AG08396 (cell line): ENCODE measurements at regions not wholly inside any gene's neighbourhood (a gene's known extent, or its start where the extent isn't known, plus 50 kb on each side); places are given as distances from the start of the nearest gene placed in this dataset.
"Not testable (repeated sequence)": the region's sequence is repeated elsewhere in the genome, so short reads cannot be mapped to it uniquely, and the experiment has no call there.

Experiments
- DNase-seq: peaks from one replicate; pipeline ENCODE4 v3.0.0; 2012; ENCODE audit warnings: low spot score, mixed read lengths

- not testable (repeated sequence) for DNase-seq
Observed at GRCh38 chr16:88268186-88268970, 114.4 kb upstream of the ZNF469 start.

GRCh38 chr16:88270171-88270790 is 112.5 kb upstream of the ZNF469 start:
- not testable (repeated sequence) for DNase-seq

- not testable (repeated sequence) for DNase-seq
Observed at GRCh38 chr16:88271296-88271695, 111.5 kb upstream of the ZNF469 start.

GRCh38 chr16:88271776-88272175 is 111.0 kb upstream of the ZNF469 start:
- not testable (repeated sequence) for DNase-seq

- not testable (repeated sequence) for DNase-seq
Observed at GRCh38 chr16:88272437-88272836, 110.3 kb upstream of the ZNF469 start.

- not testable (repeated sequence) for DNase-seq
Observed at GRCh38 chr16:88274126-88274750, 108.5 kb upstream of the ZNF469 start.

GRCh38 chr16:88274847-88275246 is 107.9 kb upstream of the ZNF469 start:
- DNase-seq = no peak

GRCh38 chr16:88275336-88276122 is 107.2 kb upstream of the ZNF469 start:
- not testable (repeated sequence) for DNase-seq

- DNase-seq = not testable (repeated sequence)
Observed at GRCh38 chr16:88276123-88276588, 106.6 kb upstream of the ZNF469 start.

- DNase-seq = no peak
Observed at GRCh38 chr16:88276591-88276990, 106.2 kb upstream of the ZNF469 start.

- no peak for DNase-seq
Observed at GRCh38 chr16:88279998-88280397, 102.8 kb upstream of the ZNF469 start.

- no peak for DNase-seq
Observed at GRCh38 chr16:88281858-88282563, 100.7 kb upstream of the ZNF469 start.

- DNase-seq = peak; percentile 70
Observed at GRCh38 chr16:88282564-88283395, 100.0 kb upstream of the ZNF469 start.

GRCh38 chr16:88283596-88283995 is 99.2 kb upstream of the ZNF469 start:
- DNase-seq = no peak

GRCh38 chr16:88284101-88284500 is 98.7 kb upstream of the ZNF469 start:
- no peak for DNase-seq

GRCh38 chr16:88284626-88285513 is 97.9 kb upstream of the ZNF469 start:
- no peak for DNase-seq

- no peak for DNase-seq
Observed at GRCh38 chr16:88285514-88285822, 97.3 kb upstream of the ZNF469 start.

- no peak for DNase-seq
Observed at GRCh38 chr16:88286301-88286923, 96.3 kb upstream of the ZNF469 start.

GRCh38 chr16:88287219-88287618 is 95.5 kb upstream of the ZNF469 start:
- DNase-seq = no peak
